T-cell (primary cell): ENCODE measurements at regions not wholly inside any gene's neighbourhood (a gene's known extent, or its start where the extent isn't known, plus 50 kb on each side); places are given as distances from the start of the nearest gene placed in this dataset.

ENCODE experiments used
- ATAC-seq, 4 experiments: fragments of 200-7000 bp in 3 of 4; fragments of 150-1000 bp in 1 of 4; cut with Tn5 transposase; replicated peaks in 1 of 4; 1 replicate in 3 of 4; 2 replicates in 1 of 4; pipeline ENCODE4 v1.10.0; 2021; ENCODE audit warnings: moderate library complexity in 3 of 4, mild to moderate bottlenecking in 2 of 4, moderate number of reproducible peaks in 1 of 4
- CTCF ChIA-PET, 2 donors: fragments of 300-600 bp; sonication (Branson Sonifier 250); formaldehyde crosslinking; loops; one replicate each; lab custom pipeline; 2022; ENCODE audit warnings: antibody characterized with exemption in 2 of 2; lab: Charles Lee
- POLR2A ChIA-PET, 2 donors: fragments of 300-600 bp; sonication (Branson Sonifier 250); formaldehyde crosslinking; loops; one replicate each; lab custom pipeline; 2022; ENCODE audit warnings: antibody characterized with exemption in 2 of 2; lab: Charles Lee
- DNase-seq, 35 experiments: peaks; one replicate each; pipeline versions ENCODE4 v3.0.0 to v3.0.0-alpha.2; 2013 to 2023
- H3K27ac ChIP-seq: one replicate; pipeline ENCODE4 v1.5.1; 2013; ENCODE audit warnings: low read length
- H3K27me3 ChIP-seq, 2 experiments: replicated peaks in 1 of 2; 1 replicate in 1 of 2; 2 replicates in 1 of 2; pipeline versions ENCODE4 v1.6.1 to v1.7.0; 2013; ENCODE audit warnings: low read length in 1 of 2, mixed read lengths in 1 of 2; ENCODE audit not compliant: control insufficient read depth in 2 of 2, insufficient read depth in 2 of 2; ENCODE audit errors: extremely low read depth in 1 of 2
- H3K36me3 ChIP-seq, 2 donors: 1 replicate in 1 of 2; 2 replicates in 1 of 2; pipeline versions ENCODE4 v1.6.1 to v1.7.0; 2013; ENCODE audit warnings: low read length in 1 of 2; ENCODE audit not compliant: control insufficient read depth in 2 of 2, insufficient read depth in 1 of 2; ENCODE audit errors: extremely low read depth in 1 of 2
- H3K4me1 ChIP-seq, 2 experiments: 1 replicate in 1 of 2; 2 replicates in 1 of 2; pipeline versions ENCODE4 v1.6.1 to v1.7.0; 2013; ENCODE audit warnings: low read length in 2 of 2, mixed read lengths in 1 of 2; ENCODE audit not compliant: insufficient read depth in 2 of 2, control insufficient read depth in 1 of 2; ENCODE audit errors: extremely low read depth in 1 of 2
- H3K4me3 ChIP-seq, 2 donors: 1 replicate in 1 of 2; 2 replicates in 1 of 2; pipeline versions ENCODE4 v1.5.1 to v1.7.0; 2013; ENCODE audit warnings: mild to moderate bottlenecking in 2 of 2, low read length in 1 of 2, moderate library complexity in 1 of 2; ENCODE audit not compliant: control insufficient read depth in 1 of 2; ENCODE audit errors: extremely low read depth in 1 of 2
- H3K9me3 ChIP-seq: 2 replicates; pipeline ENCODE4 v1.7.0; 2013
- H3K27ac Mint-ChIP-seq, 2 donors: one replicate each; pipeline ENCODE4 v1.8.0; 2020 to 2021; ENCODE audit warnings: mild to moderate bottlenecking in 2 of 2, mixed read lengths in 2 of 2
- H3K27me3 Mint-ChIP-seq, 2 donors: one replicate each; pipeline ENCODE4 v1.8.0; 2021 to 2022; ENCODE audit warnings: mixed read lengths in 2 of 2
- H3K36me3 Mint-ChIP-seq: one replicate; pipeline ENCODE4 v1.8.0; 2021; ENCODE audit warnings: mixed read lengths
- H3K4me1 Mint-ChIP-seq, 3 donors: one replicate each; pipeline ENCODE4 v1.8.0; 2020 to 2022; ENCODE audit warnings: mixed read lengths in 3 of 3, mild to moderate bottlenecking in 1 of 3
- H3K4me3 Mint-ChIP-seq, 3 donors: one replicate each; pipeline ENCODE4 v1.8.0; 2020 to 2022; ENCODE audit warnings: mild to moderate bottlenecking in 3 of 3, mixed read lengths in 3 of 3, moderate library complexity in 3 of 3
- H3K9me3 Mint-ChIP-seq, 3 donors: one replicate each; pipeline ENCODE4 v1.8.0; 2020 to 2022; ENCODE audit warnings: mixed read lengths in 3 of 3
- WGBS: methylation state at CpG from one replicate; pipeline ENCODE4 v1.1.5; 2013; ENCODE audit warnings: missing lambda C conversion rate; ENCODE audit not compliant: insufficient coverage; 5-methylcytosine and 5-hydroxymethylcytosine counted together

- WGBS, result no CpG with 5 or more reads among the region's 2 CpGs
- no peaks in the 10 kb centered on the region for H3K4me1 ChIP-seq
- no peak overlapping the region for H3K27ac Mint-ChIP-seq
- no peak for ATAC-seq
- H3K27me3 Mint-ChIP-seq, result no peaks in the 10 kb centered on the region
- H3K27ac ChIP-seq, result no peak overlapping the region
- H3K36me3 ChIP-seq, result no peaks in the 10 kb centered on the region
- CTCF ChIA-PET, result no interaction called here
- POLR2A ChIA-PET, result no interaction called here
- H3K9me3 ChIP-seq, result no peaks in the 10 kb centered on the region
- DNase-seq, result no peak
- no peaks in the 10 kb centered on the region for H3K4me1 Mint-ChIP-seq
- H3K4me3 ChIP-seq, result no peak overlapping the region
- H3K27me3 ChIP-seq, result no peaks in the 10 kb centered on the region
- H3K9me3 Mint-ChIP-seq, result peaks cover 9 to 22% (median 10%) of the 10 kb centered on the region in 3 donors
- no peaks in the 10 kb centered on the region for H3K36me3 Mint-ChIP-seq
- H3K4me3 Mint-ChIP-seq, result no peak overlapping the region
These were observed 1348.3 kb upstream of the CDH9 start for GRCh38 chr5:28386712-28387111.

GRCh38 chr5:28380167-28380566 lies 1341.8 kb upstream of the CDH9 start:
- Histone ChIP-seq H3K27ac (no peak overlapping the region), H3K36me3 (no peaks in the 10 kb centered on the region), H3K9me3 (no peaks in the 10 kb centered on the region), H3K27me3 (no peaks in the 10 kb centered on the region), H3K4me1 (no peaks in the 10 kb centered on the region), H3K4me3 (no peak overlapping the region)
- Mint-ChIP-seq H3K4me1 (no peaks in the 10 kb centered on the region), H3K27ac (no peak overlapping the region), H3K4me3 (no peak overlapping the region), H3K9me3 (peaks cover 13 to 19% (median 17%) of the 10 kb centered on the region in 3 donors), H3K36me3 (no peaks in the 10 kb centered on the region), H3K27me3 (no peaks in the 10 kb centered on the region)
- ChIA-PET CTCF (no interaction called here), POLR2A (no interaction called here)
- 92% methylated on average over 2 of the region's 2 CpGs for WGBS
- no peak for ATAC-seq
- no peak for DNase-seq

- Mint-ChIP-seq H3K4me1 (no peaks in the 10 kb centered on the region), H3K4me3 (no peak overlapping the region), H3K36me3 (no peaks in the 10 kb centered on the region), H3K27me3 (no peaks in the 10 kb centered on the region), H3K27ac (no peak overlapping the region), H3K9me3 (peaks cover 19 to 24% (median 23%) of the 10 kb centered on the region in 3 donors)
- Histone ChIP-seq H3K27ac (no peak overlapping the region), H3K9me3 (no peaks in the 10 kb centered on the region), H3K4me1 (no peaks in the 10 kb centered on the region), H3K27me3 (no peaks in the 10 kb centered on the region), H3K4me3 (no peak overlapping the region), H3K36me3 (no peaks in the 10 kb centered on the region)
- ChIA-PET POLR2A (no interaction called here), CTCF (interaction anchor here in 1 of 2 donors (0.6 kb wide), 1 partner anchor 26 kb away, joined by 3 read pairs; no protein-coding TSS in a partner anchor)
- DNase-seq, result no peak
- ATAC-seq, result no peak
- WGBS, result 81% methylated on average over 1 of the region's 3 CpGs
These were observed 1336.1 kb upstream of the CDH9 start for GRCh38 chr5:28374492-28374967.

GRCh38 chr5:28370896-28371295 lies 1332.5 kb upstream of the CDH9 start:
- ChIA-PET POLR2A (interaction anchor here in 1 of 2 donors (0.6 kb wide), 1 partner anchor 12 kb away, joined by 7 read pairs; no protein-coding TSS in a partner anchor), CTCF (no interaction called here)
- 78% methylated on average over 2 of the region's 3 CpGs for WGBS
- H3K27ac Mint-ChIP-seq, result no peak overlapping the region
- no peak overlapping the region for H3K4me3 Mint-ChIP-seq
- ATAC-seq (no peak), DNase-seq (no peak)
- no peak overlapping the region for H3K4me3 ChIP-seq
- H3K27me3 Mint-ChIP-seq, result no peaks in the 10 kb centered on the region
- no peaks in the 10 kb centered on the region for H3K9me3 ChIP-seq
- no peaks in the 10 kb centered on the region for H3K4me1 Mint-ChIP-seq
- no peaks in the 10 kb centered on the region for H3K27me3 ChIP-seq
- no peaks in the 10 kb centered on the region for H3K36me3 Mint-ChIP-seq
- H3K4me1 ChIP-seq, result no peaks in the 10 kb centered on the region
- H3K27ac ChIP-seq, result no peak overlapping the region
- H3K36me3 ChIP-seq, result no peaks in the 10 kb centered on the region
- H3K9me3 Mint-ChIP-seq, result peaks cover 18 to 25% (median 24%) of the 10 kb centered on the region in 3 donors

- Mint-ChIP-seq H3K27ac (no peak overlapping the region), H3K4me1 (no peaks in the 10 kb centered on the region), H3K9me3 (peaks cover 12 to 16% (median 14%) of the 10 kb centered on the region in 3 donors), H3K27me3 (no peaks in the 10 kb centered on the region), H3K4me3 (no peak overlapping the region), H3K36me3 (no peaks in the 10 kb centered on the region)
- Histone ChIP-seq H3K4me3 (no peak overlapping the region), H3K27me3 (no peaks in the 10 kb centered on the region), H3K27ac (no peak overlapping the region), H3K4me1 (no peaks in the 10 kb centered on the region), H3K9me3 (no peaks in the 10 kb centered on the region), H3K36me3 (no peaks in the 10 kb centered on the region)
- DNase-seq, result no peak
- ChIA-PET POLR2A (no interaction called here), CTCF (no interaction called here)
- no peak for ATAC-seq
- no CpG with 5 or more reads among the region's 2 CpGs for WGBS
These were observed 1331.0 kb upstream of the CDH9 start for GRCh38 chr5:28369418-28369817.

- no peak for ATAC-seq
- no peak overlapping the region for H3K27ac ChIP-seq
- 46% methylated on average over 2 of the region's 2 CpGs for WGBS
These were observed 1317.4 kb upstream of the CDH9 start for GRCh38 chr5:28355831-28356230.

GRCh38 chr5:28346696-28347095 lies 1308.3 kb upstream of the CDH9 start:
- no peak overlapping the region for H3K4me3 ChIP-seq
- Mint-ChIP-seq H3K4me3 (no peak overlapping the region), H3K9me3 (peaks cover 13 to 23% (median 14%) of the 10 kb centered on the region in 3 donors), H3K27ac (no peak overlapping the region), H3K36me3 (no peaks in the 10 kb centered on the region), H3K27me3 (no peaks in the 10 kb centered on the region), H3K4me1 (no peaks in the 10 kb centered on the region)
- H3K27me3 ChIP-seq, result no peaks in the 10 kb centered on the region
- ChIA-PET POLR2A (no interaction called here), CTCF (no interaction called here)
- H3K4me1 ChIP-seq, result no peaks in the 10 kb centered on the region
- no peaks in the 10 kb centered on the region for H3K36me3 ChIP-seq
- DNase-seq, result no peak
- WGBS, result 97% methylated on average over 5 of the region's 5 CpGs
- no peak for ATAC-seq
- no peaks in the 10 kb centered on the region for H3K9me3 ChIP-seq
- H3K27ac ChIP-seq, result no peak overlapping the region

More at GRCh38 chr5:28355831-28356230, 1317.4 kb upstream of the CDH9 start:
- CTCF ChIA-PET, result no interaction called here
- no peak overlapping the region for H3K4me3 ChIP-seq
- H3K27me3 ChIP-seq, result no peaks in the 10 kb centered on the region
- H3K9me3 Mint-ChIP-seq, result peaks cover 13 to 30% (median 13%) of the 10 kb centered on the region in 3 donors
- no peaks in the 10 kb centered on the region for H3K36me3 Mint-ChIP-seq
- no peaks in the 10 kb centered on the region for H3K27me3 Mint-ChIP-seq
- H3K27ac Mint-ChIP-seq, result no peak overlapping the region
- no peaks in the 10 kb centered on the region for H3K4me1 ChIP-seq
- POLR2A ChIA-PET, result no interaction called here
- DNase-seq, result no peak
- no peaks in the 10 kb centered on the region for H3K36me3 ChIP-seq
- H3K4me1 Mint-ChIP-seq, result no peaks in the 10 kb centered on the region
- no peaks in the 10 kb centered on the region for H3K9me3 ChIP-seq
- H3K4me3 Mint-ChIP-seq, result no peak overlapping the region
